ENCODE measurements at regions not wholly inside any gene's neighbourhood (a gene's known extent, or its start where the extent isn't known, plus 50 kb on each side); places are given as distances from the start of the nearest gene placed in this dataset.
"Not testable (repeated sequence)": the region's sequence is repeated elsewhere in the genome, so short reads cannot be mapped to it uniquely, and the experiment has no call there.

DNA sequence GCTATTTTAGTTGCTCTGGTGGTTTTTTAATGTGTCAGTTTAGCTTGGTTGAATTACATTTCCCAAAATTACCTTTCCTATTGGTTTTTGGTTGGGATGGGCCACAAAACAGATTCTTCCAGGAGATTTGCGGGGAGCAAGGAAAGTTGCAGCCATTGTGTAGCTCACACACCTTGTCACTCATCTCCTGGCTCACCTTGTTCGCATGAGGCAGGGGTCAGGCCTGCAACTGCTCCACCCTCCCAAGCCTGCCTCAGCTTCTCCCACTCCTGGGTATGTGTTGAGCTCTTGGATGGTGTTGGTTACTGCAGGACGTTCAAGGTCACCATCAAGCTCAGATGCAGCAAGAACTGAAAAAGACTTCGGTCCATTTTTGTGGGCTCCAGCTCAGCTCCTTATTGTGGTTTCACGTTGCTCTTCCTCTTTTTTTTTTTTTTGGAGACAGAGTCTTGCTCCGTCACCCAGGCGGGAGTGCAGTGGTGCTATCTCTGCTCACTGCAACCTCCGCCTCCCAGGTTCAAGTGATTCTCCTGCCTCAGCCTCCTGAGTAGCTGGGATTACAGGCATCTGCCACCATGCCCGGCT is 95.6 kb upstream of the METTL14 start:
- no peak for DNase-seq

DNA sequence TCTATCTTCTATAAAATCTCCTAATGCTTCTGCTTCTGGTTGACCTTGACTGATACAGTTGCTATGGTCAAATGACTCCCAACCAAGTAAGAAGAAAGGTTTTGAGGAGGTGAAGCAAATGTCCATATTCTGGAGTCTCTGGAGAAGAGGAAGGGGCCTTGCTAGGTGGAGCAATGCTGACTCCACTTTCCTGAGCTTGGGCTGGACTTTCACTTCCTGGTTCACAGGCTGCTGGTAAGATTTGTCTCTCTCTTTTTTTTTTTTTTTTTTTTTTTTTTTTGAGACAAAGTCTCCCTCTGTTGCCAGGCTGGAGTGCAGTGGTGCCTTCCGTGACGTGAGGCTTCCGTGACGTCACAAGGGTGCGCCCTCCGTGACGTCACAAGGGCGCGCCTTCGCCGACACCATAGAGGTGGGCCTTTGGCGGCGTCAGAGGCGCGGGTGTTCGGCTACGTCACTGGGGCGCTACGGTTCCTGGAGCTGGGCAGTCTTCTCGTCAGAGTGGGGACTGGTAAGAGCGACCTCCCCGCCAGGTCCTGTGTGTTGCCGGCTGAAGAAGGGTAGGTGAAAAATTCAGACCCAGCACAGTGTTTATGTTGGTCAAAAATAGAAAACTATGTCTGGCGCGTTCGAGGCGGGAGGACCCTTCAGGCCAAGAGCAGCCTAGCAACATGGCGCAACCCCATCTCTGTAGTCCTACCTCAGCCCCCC is 93.7 kb upstream of the METTL14 start:
- peak; percentile 77 to 81 for DNase-seq

DNA sequence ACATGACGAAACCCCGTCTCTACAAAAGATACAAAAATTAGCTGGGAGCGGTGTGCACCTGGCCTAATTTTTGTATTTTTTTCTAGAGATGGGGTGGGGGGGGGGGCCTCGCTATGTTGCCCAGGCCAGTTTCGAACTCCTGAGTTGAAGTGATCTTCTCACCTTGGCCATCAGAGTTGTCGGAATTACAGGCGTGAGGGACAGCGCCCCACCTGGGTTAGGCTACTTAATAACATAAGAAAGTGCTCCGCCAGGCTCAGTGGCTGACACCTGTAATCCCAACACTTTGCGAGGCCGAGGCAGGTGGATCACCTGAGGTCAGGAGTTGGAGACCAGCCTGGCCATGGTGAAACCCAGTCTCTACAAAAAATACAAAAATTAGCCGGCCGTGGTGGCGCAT is 92.9 kb upstream of the METTL14 start:
- not testable (repeated sequence) for DNase-seq

DNA sequence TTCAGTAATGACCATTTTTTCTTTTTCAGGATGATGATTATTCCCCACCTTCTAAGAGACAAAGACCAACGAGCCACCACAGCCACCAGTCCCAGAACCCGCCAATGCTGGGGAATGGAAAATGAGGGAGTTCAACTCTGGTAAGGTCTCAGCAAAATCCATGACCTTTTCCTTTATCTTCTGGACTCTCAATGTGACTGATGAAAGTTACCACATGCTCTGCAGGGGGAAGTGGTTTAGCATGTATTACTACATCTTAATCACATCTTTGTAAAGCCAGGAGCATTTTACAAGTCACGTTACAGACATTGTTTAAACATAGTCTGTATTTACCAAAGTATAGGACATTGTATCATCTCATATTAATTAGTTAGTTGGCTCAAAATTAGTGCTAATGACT is 89.3 kb upstream of the METTL14 start:
- not testable (repeated sequence) for DNase-seq

DNA sequence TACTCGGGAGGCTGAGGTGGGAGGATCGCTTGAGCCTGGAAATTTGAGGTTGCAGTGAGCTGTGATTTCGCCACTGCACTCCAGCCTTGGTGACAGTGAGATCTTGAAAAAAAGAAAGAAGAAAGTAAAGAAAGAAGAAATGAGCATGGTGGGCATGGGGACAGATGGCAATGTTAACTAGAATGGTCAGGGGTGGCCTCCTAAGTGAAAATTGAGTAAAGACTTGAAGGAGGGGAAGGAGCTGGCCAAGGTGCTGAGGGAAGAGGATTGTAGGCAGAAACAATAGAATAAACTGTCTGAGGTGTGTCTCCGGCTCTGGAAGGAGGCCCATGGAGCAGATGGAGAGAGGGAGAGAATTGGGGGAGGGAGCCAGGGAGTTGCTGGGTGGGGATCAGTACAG is 60.1 kb upstream of the METTL14 start:
- DNase-seq: not testable (repeated sequence)

DNA sequence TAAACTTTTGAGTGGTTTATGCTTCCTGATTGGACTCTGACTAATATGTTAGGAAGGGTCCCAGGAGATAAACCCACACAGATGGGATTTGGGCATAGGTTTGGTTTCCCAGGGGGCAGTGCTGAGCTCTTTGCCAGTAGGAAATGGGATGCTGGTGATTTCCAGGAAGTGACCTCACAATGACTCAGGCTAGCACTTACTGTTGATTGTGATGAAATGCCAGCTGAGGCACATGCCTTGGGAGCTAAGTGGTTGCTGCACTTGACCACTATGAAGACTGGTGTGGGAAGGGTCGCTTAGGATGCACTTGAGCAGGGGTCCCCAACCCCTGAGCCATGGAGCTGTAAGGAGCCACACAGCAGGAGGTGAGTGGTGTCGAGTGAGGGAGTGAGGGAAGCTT is 55.5 kb upstream of the METTL14 start:
- DNase-seq: peak in 1 of 2 experiments; percentile 6

DNA sequence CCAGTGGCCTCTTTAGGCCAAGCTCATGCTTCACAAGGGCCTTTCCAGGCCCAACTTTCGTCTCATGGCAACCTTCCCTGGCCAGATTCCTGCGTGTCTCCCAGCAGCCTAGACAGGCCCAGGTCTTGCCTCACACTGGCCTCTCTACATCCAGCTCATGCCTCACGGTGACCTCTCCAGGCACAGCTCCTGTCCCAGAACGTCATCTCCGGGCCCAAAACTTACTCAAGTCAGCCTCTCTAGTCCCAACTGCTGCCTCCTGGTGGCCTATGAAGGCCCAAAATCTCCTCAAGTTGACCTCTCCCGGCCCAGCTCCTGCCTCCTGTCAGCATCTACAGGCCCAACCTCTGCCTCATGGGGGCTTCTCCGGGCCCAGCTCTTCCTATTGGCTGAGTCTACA is 54.3 kb upstream of the METTL14 start:
- DNase-seq: not testable (repeated sequence)

DNA sequence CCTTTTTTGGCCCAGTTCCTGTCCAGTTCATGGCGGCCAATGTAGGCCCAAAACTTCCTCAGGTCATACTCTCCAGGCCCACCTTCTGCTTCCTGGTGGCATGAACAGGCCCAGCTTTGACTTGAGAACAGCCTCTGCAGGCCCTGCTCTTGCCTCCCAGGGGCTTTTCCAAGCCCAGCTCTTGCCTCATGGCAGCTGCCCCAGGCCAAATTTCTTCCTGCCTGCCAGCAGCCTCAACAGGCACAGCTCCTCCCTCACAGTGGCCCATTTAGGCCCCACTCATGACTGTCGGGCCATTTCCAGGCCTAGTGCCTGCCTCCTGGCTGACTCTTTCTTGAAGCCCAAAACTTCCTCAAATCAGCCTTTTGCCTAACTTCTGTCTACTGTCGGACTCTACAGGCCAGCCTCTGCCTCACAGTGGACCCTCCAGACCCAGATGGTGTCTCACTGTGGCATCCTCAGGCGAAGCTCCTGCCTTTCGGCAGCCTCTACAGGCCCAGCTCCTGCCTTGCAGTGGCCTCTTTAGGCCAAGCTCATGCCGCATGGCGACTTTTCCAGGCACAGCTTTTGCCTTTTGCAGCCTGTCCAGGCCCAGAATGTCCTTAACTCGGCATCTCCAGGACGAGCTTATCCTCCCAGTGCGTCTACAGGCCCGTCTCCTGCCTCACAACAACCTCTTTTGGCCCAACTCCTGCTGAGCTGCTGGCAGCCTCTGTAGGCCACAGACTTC is 53.7 kb upstream of the METTL14 start:
- DNase-seq: not testable (repeated sequence)

DNA sequence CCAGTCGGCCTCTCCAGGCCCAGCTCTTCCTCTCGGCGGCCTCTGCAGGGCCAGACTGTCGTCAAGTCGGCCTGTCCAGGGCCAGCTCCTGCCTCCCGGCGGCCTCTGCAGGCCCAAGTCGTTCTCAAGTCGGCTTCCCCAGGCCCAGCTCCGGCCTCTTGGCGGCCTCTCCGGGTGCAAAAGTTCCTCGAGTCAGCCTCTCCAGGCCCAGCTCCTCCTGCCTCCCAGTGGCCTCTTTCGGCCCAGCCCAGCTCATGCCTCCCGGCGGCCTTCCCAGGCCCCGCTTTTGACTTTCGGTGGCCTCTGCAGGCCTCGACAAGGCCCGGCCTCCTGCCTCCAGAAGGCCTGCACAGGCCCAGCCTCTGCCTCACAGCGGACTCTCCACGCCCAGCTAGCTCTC is 51.7 kb upstream of the METTL14 start:
- not testable (repeated sequence) for DNase-seq

DNA sequence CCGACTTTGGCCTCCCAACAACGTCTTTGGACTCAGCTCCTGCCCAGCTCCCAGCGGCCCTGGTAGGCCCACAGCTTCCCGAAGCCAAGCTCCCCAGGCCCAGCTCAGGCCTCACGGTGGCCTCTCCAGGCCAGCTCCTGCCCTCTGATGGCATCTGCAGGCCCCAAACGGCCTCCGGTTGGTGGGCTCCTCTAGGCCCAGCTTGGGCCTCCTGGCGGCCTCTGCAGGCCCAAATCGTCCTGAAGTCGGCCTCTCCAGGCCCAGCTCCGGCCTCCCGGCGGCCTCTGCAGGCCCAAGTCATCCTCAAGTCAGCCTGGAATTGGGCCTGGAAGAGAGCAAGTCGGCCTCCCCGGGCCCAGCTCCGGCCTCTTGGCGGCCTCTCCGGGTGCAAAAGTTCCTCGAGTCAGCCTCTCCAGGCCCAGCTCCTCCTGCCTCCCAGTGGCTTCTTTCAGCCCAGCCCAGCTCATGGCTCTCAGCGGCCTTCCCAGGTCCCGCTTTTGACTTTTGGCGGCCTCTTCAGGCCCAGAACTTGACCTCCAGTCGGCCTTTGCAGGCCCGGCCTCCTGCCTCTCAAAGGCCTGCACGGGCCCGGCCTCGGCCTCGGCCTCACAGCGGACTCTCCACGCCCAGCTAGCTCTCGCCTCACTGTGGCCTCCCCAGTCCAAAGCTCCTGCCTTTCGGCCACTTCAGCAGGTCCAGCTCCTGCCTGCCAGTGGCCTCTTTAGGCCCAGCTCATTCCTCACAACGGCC is 50.9 kb upstream of the METTL14 start:
- DNase-seq: not testable (repeated sequence)

All from Kasumi-1 (cell line).